OCI-LY7 (cell line): ENCODE measurements at regions not wholly inside any gene's neighbourhood (a gene's known extent, or its start where the extent isn't known, plus 50 kb on each side); places are given as distances from the start of the nearest gene placed in this dataset.
"Not testable (repeated sequence)": the region's sequence is repeated elsewhere in the genome, so short reads cannot be mapped to it uniquely, and the experiment has no call there.

Experiments used
- CTCF ChIP-seq: fragments of 200-600 bp; sonication (generic); conservative IDR thresholded peaks from 2 replicates; pipeline ENCODE4 v1.5.1; 2014; ENCODE audit warnings: mild to moderate bottlenecking, antibody characterized with exemption, low read length, moderate library complexity, mixed read lengths
- EZH2phosphoT487 ChIP-seq: fragments of 200-600 bp; sonication (generic); IDR thresholded peaks from 2 replicates; pipeline ENCODE4 v1.6.1; 2018; ENCODE audit warnings: low read depth, borderline replicate concordance, mild to moderate bottlenecking, mixed run types, antibody characterized with exemption, low read length, moderate library complexity, mixed read lengths

- TF ChIP-seq CTCF, EZH2phosphoT487: not testable (repeated sequence)
Measured at GRCh38 chr7:42636380-42636779, 275.5 kb downstream of the C7orf25 start.
